ENCODE measurements at regions not wholly inside any gene's neighbourhood (a gene's known extent, or its start where the extent isn't known, plus 50 kb on each side); places are given as distances from the start of the nearest gene placed in this dataset.

DNA sequence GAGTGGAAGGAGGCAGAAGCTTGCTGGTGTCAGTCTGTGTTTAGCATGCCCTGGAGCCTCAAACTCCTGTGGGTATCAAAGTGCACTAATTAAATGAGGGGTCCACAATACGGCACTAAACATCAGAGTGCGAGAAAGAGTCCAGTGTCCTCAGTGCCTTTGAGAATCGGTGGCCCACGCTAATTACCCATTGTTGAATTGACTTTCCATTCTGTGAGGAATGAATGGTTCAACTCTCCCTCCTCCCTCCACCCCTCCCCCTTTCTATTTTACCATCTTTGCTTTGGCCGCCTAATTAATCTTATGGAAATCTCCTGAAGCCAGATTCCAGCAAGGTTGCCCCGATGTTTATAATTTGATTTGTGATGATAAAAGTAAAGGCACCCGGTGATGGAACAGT lies 217.8 kb downstream of the TFEC start:
- TF ChIP-seq, protein P1, sequence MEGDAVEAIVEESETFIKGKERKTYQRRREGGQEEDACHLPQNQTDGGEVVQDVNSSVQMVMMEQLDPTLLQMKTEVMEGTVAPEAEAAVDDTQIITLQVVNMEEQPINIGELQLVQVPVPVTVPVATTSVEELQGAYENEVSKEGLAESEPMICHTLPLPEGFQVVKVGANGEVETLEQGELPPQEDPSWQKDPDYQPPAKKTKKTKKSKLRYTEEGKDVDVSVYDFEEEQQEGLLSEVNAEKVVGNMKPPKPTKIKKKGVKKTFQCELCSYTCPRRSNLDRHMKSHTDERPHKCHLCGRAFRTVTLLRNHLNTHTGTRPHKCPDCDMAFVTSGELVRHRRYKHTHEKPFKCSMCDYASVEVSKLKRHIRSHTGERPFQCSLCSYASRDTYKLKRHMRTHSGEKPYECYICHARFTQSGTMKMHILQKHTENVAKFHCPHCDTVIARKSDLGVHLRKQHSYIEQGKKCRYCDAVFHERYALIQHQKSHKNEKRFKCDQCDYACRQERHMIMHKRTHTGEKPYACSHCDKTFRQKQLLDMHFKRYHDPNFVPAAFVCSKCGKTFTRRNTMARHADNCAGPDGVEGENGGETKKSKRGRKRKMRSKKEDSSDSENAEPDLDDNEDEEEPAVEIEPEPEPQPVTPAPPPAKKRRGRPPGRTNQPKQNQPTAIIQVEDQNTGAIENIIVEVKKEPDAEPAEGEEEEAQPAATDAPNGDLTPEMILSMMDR (IDR thresholded peaks at IDR 0.05): no peak
- no peak for TF ChIP-seq EZH2 (IDR thresholded peaks at IDR 0.05; ENCODE audit: borderline replicate concordance, insufficient read depth, low read depth, low read length, poor library complexity, severe bottlenecking)
